Epithelial cell of proximal tubule (primary cell): ENCODE measurements at regions not wholly inside any gene's neighbourhood (a gene's known extent, or its start where the extent isn't known, plus 50 kb on each side); places are given as distances from the start of the nearest gene placed in this dataset.

Source experiments
- DNase-seq: peaks from one replicate; pipeline ENCODE4 v3.0.0-alpha.2; 2011; ENCODE audit warnings: low read depth
- H3K4me3 ChIP-seq: 2 replicates; pipeline ENCODE4 v1.5.1; 2011; ENCODE audit warnings: low read depth, mild to moderate bottlenecking, low read length
- TF ChIP-seq, protein P1 (sequence below): conservative IDR thresholded peaks from 2 replicates; pipeline ENCODE4 v1.5.1; 2012; ENCODE audit warnings: low read depth, mild to moderate bottlenecking, low read length

DNA sequence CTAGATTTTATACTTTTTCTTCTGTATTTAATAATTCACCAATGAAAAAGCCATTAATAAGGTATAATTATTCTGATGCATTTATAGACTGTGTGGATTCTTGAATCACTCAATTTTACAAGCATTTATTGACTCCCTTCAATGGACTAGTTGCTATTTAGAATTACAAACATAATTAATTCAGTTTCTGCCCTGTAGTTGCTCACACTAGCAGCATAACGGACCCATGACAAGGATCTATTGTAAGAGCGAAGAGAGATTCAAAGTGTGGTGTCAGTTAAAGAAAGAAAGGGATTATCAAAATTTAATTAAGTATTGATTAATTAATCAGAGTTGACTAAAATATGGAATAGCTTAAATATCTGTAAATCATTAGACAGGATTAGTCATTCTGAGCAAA lies 602.6 kb upstream of the PTCHD4 start:
- TF ChIP-seq, protein P1, sequence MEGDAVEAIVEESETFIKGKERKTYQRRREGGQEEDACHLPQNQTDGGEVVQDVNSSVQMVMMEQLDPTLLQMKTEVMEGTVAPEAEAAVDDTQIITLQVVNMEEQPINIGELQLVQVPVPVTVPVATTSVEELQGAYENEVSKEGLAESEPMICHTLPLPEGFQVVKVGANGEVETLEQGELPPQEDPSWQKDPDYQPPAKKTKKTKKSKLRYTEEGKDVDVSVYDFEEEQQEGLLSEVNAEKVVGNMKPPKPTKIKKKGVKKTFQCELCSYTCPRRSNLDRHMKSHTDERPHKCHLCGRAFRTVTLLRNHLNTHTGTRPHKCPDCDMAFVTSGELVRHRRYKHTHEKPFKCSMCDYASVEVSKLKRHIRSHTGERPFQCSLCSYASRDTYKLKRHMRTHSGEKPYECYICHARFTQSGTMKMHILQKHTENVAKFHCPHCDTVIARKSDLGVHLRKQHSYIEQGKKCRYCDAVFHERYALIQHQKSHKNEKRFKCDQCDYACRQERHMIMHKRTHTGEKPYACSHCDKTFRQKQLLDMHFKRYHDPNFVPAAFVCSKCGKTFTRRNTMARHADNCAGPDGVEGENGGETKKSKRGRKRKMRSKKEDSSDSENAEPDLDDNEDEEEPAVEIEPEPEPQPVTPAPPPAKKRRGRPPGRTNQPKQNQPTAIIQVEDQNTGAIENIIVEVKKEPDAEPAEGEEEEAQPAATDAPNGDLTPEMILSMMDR, result no peak
- H3K4me3 ChIP-seq, result no peak overlapping the region
- no peak for DNase-seq

DNA sequence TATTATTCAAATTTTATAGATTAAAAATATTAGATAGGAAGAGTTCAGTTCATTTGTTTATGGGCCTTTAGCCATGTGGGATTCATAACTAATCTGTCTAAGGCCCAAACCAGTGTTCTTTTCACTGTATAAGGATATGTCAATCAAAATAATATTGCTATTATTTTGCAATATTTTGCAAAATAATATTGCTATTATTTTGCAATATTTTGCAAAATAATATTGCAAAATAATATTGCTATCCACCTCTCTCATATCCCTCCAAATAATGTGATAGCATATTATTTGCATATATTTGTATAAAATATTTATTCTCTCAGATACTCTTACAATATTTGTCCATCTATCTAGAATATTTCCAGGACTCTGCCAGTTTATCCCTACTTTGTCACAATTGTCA lies 595.3 kb upstream of the PTCHD4 start:
- DNase-seq, result no peak
- TF ChIP-seq, protein P1, result no peak
- no peak overlapping the region for H3K4me3 ChIP-seq

- TF ChIP-seq, protein P1, result no peak
- no peak overlapping the region for H3K4me3 ChIP-seq
- DNase-seq, result no peak
Measured at GRCh38 chr6:48701572-48701971, 590.6 kb upstream of the PTCHD4 start.

- H3K4me3 ChIP-seq, result no peak overlapping the region
- TF ChIP-seq, protein P1, result no peak
Measured at GRCh38 chr6:48695872-48696271, 584.9 kb upstream of the PTCHD4 start.

GRCh38 chr6:48691420-48691819 lies 580.4 kb upstream of the PTCHD4 start:
- DNase-seq, result no peak
- TF ChIP-seq, protein P1, result no peak
- H3K4me3 ChIP-seq, result no peak overlapping the region

More at GRCh38 chr6:48695872-48696271, 584.9 kb upstream of the PTCHD4 start:
- DNase-seq, result no peak

DNA sequence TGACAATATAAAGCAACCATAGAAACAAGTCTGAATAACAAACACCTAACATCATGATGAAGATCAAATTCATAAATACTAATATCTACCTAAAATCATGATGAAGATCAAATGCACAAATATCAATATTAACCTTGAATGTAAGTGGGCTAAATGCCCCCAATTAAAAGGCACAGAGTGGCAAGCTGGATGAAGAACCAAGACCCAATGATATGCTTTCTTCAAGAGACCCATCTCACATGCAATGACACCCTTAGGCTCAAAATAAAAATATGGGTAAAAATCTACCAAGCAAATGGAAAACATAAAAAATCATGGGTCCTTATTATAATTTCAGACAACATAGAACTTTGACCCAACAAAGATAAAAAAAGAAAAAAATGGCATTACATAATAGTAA lies 578.5 kb upstream of the PTCHD4 start:
- no peak for DNase-seq
- TF ChIP-seq, protein P1, result no peak
- H3K4me3 ChIP-seq, result no peak overlapping the region

- no peak overlapping the region for H3K4me3 ChIP-seq
- TF ChIP-seq, protein P1, result no peak
- no peak for DNase-seq
Measured at GRCh38 chr6:48678390-48678789, 567.4 kb upstream of the PTCHD4 start.
